NCI-H2171 treated with DMSO at 0.1 percent for 48 hours (cell line): ENCODE measurements at regions not wholly inside any gene's neighbourhood (a gene's known extent, or its start where the extent isn't known, plus 50 kb on each side); places are given as distances from the start of the nearest gene placed in this dataset.

Source experiments
- DNase-seq: peaks from one replicate; lab custom pipeline; 2025; lab: John Stamatoyannopoulos, UW

GRCh38 chrX:131703646-131704045, 159.8 kb downstream of the OR13H1 start:
- no peak for DNase-seq

- peak; percentile 1 for DNase-seq
Measured at GRCh38 chrX:131704136-131704695, 160.3 kb downstream of the OR13H1 start.

GRCh38 chrX:131709553-131709952, 165.7 kb downstream of the OR13H1 start:
- DNase-seq, result no peak

GRCh38 chrX:131711478-131711867, 167.6 kb downstream of the OR13H1 start:
- DNase-seq, result no peak

- DNase-seq, result no peak
Measured at GRCh38 chrX:131723646-131724045, 179.8 kb downstream of the OR13H1 start.

- no peak for DNase-seq
Measured at GRCh38 chrX:131724292-131724691, 180.4 kb downstream of the OR13H1 start.

- DNase-seq, result no peak
Measured at GRCh38 chrX:131725001-131725654, 181.3 kb downstream of the OR13H1 start.

- DNase-seq, result no peak
Measured at GRCh38 chrX:131727778-131728177, 183.9 kb downstream of the OR13H1 start.

GRCh38 chrX:131728295-131729145, 184.6 kb downstream of the OR13H1 start:
- no peak for DNase-seq

- no peak for DNase-seq
Measured at GRCh38 chrX:131729295-131729694, 185.4 kb downstream of the OR13H1 start.

GRCh38 chrX:131734621-131735020, 190.7 kb downstream of the OR13H1 start:
- DNase-seq, result no peak

- DNase-seq, result no peak
Measured at GRCh38 chrX:131735127-131735526, 191.3 kb downstream of the OR13H1 start.

- no peak for DNase-seq
Measured at GRCh38 chrX:131739823-131740222, 195.9 kb downstream of the OR13H1 start.

- no peak for DNase-seq
Measured at GRCh38 chrX:131741103-131741581, 197.3 kb downstream of the OR13H1 start.

- no peak for DNase-seq
Measured at GRCh38 chrX:131745942-131746489, 202.1 kb downstream of the OR13H1 start.

- DNase-seq, result peak; percentile 59
Measured at GRCh38 chrX:131746491-131746968, 202.7 kb downstream of the OR13H1 start.

GRCh38 chrX:131747173-131747572, 203.3 kb downstream of the OR13H1 start:
- DNase-seq, result no peak

GRCh38 chrX:131752493-131753198, 208.8 kb downstream of the OR13H1 start:
- no peak for DNase-seq

- no peak for DNase-seq
Measured at GRCh38 chrX:131762802-131763234, 218.9 kb downstream of the OR13H1 start.

- DNase-seq, result no peak
Measured at GRCh38 chrX:131763674-131764073, 219.8 kb downstream of the OR13H1 start.

GRCh38 chrX:131764216-131764615, 220.3 kb downstream of the OR13H1 start:
- DNase-seq, result no peak
